Astrocyte (in vitro differentiated cells and primary cell): ENCODE measurements at regions not wholly inside any gene's neighbourhood (a gene's known extent, or its start where the extent isn't known, plus 50 kb on each side); places are given as distances from the start of the nearest gene placed in this dataset.

Source experiments
- EZH2 ChIP-seq: IDR thresholded peaks from 2 replicates; pipeline ENCODE4 v1.6.1; 2012; ENCODE audit warnings: mild to moderate bottlenecking, low read length, inconsistent platforms; ENCODE audit not compliant: insufficient read depth
- TF ChIP-seq, protein P1 (sequence below): IDR thresholded peaks from 2 replicates; pipeline ENCODE4 v1.5.1; 2011; ENCODE audit warnings: low read depth, mild to moderate bottlenecking, inconsistent platforms, low read length, moderate library complexity; ENCODE audit not compliant: insufficient read depth

- TF ChIP-seq, protein P1, sequence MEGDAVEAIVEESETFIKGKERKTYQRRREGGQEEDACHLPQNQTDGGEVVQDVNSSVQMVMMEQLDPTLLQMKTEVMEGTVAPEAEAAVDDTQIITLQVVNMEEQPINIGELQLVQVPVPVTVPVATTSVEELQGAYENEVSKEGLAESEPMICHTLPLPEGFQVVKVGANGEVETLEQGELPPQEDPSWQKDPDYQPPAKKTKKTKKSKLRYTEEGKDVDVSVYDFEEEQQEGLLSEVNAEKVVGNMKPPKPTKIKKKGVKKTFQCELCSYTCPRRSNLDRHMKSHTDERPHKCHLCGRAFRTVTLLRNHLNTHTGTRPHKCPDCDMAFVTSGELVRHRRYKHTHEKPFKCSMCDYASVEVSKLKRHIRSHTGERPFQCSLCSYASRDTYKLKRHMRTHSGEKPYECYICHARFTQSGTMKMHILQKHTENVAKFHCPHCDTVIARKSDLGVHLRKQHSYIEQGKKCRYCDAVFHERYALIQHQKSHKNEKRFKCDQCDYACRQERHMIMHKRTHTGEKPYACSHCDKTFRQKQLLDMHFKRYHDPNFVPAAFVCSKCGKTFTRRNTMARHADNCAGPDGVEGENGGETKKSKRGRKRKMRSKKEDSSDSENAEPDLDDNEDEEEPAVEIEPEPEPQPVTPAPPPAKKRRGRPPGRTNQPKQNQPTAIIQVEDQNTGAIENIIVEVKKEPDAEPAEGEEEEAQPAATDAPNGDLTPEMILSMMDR: no peak
- no peak for TF ChIP-seq EZH2
Measured at GRCh38 chr1:36567601-36568341, 85.1 kb upstream of the CSF3R start.
